HG03175 (cell line): ENCODE measurements at regions not wholly inside any gene's neighbourhood (a gene's known extent, or its start where the extent isn't known, plus 50 kb on each side); places are given as distances from the start of the nearest gene placed in this dataset.

Experiments used
- ATAC-seq: cut with Tn5 transposase; IDR thresholded peaks from one replicate; pipeline ENCODE4 v1.9.1; 2021; ENCODE audit warnings: mild to moderate bottlenecking, moderate library complexity; ENCODE audit not compliant: unreplicated experiment

GRCh38 chr2:120599072-120599471 is 136.6 kb upstream of the GLI2 start:
- ATAC-seq = no peak

DNA sequence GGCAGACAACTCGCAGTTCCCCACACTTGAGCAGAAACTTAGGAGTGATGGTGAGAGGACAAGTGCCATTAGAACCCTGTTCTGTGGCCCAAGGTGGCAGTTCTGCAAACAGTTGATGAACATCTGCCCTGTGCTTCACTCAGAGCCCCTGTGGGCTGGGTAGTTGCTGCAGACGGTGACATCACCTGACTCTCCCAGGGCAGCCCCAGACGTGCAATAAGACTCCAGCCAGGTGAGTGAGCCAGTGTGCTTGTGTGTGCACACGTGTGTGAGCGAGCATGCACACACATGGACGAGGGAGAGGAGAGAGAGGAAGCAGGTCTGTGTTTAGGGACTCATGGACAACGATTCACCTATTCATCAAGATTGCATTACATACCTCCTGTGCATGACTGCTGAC is 136.0 kb upstream of the GLI2 start:
- ATAC-seq = no peak

DNA sequence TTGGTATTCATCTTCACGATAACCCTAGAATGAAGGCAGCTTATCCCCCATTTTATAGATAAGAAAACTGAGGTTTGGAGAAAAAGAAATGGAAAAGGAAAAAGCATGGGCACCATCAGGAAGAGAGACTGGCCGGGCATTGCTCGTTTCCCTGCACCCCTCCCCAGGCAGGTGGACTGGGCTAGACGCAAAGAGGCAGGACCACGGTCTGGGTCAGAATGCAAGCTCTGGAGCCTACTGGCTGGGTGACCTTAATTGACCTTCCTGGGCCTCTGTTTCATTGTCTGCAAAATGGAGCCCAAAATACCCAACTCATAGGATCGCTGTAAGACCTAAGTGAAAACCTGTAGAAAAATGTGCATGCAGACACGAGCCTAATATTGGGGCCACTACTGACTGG is 135.3 kb upstream of the GLI2 start:
- no peak for ATAC-seq

DNA sequence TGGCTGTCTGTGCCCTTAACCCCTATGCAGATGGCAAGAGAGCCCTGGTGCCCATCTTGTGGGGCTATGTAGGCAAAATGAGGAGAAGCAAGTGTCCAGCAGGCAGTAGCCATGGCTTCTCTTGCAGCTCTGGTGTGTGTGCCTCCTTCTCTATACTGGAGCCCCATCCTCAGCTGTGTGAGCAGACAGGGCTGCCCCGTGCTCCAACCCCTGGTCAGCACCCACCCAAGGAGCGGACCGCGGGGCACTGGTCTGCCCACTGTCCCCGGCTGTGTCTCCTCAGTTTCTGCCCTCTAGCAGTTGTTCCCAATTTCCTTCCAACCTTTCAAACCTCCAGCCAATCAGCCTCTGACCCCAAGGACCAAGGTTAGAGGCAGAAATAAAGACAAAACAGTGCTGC is 134.9 kb upstream of the GLI2 start:
- ATAC-seq = no peak

DNA sequence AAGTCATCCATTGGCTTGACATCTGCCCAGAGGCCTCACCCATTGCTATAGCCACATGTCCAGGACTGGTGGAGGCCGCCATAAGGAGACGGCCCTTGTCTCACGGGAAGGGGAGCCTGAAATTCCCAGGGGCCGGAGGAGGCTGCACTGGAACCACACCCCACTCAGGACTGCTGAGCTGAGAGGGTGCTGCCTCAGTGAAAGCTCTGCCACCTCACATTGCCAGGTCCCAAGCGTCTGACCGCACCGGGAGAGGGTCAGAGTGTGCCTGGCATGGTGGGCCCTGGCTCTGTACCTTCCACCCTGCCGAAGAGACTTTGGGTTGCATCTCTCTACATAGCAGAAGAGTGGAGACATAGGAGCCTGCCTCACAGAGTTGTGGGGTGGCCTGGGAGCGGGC is 134.1 kb upstream of the GLI2 start:
- ATAC-seq = no peak

GRCh38 chr2:120602251-120602650 is 133.4 kb upstream of the GLI2 start:
- no peak for ATAC-seq

DNA sequence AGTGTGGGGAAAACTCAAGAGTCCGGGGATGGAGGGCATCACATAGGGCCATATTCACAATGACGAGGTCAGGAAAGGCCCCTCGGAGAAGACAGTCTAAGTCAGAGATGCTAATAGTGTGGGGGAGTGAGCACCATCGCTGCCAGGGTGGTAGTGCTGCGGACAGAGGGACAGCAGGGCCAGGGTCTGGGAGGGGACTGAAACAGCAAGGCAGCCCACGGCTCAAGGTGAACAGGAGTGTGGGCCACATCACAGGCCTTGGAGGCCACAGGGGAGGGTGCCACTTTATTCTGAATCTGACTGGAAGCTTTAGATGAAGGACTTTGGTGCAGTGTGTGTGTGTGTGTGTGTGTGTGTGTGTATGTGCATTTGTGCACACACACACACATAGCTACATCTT is 130.9 kb upstream of the GLI2 start:
- no peak for ATAC-seq

GRCh38 chr2:120605231-120605935 is 130.3 kb upstream of the GLI2 start:
- no peak for ATAC-seq

DNA sequence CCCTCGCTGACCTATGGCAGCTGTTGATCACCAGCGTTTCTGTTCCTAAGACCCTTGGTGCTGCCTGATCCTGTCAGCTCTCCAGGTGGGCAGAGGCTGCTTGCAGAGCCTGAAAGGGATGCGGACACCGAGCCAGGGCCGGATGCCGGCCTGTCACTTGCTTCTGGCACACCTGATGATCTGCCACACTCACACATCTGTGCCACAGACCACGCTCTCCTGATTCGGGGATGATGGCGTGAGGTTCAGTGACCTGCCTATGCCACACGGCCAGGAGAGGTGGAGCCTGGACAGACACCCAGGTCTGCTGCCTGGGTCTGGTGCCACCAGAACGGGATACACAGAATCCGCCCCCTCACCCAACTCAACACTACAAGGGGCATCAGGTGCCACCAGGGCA is 129.4 kb upstream of the GLI2 start:
- no peak for ATAC-seq

DNA sequence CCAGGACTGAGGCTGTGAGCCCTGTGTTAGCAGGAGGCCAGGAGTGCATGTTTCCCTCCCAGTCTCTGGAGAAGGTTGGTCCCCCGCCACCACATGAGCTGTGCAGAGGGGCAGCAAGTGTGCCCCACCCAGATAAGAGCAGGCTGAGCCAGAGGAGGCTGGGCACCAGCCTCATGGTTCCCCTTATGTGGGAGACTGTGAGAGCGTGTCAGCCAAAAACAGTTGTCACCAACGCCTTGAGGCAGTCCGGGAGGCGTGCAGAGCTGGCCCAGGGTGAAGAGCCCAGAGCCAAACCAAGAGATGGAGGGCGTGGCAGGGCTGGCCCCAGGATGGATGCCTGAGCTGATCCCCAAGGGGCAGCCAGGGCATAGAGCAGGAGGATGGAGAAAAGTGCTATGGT is 128.7 kb upstream of the GLI2 start:
- ATAC-seq = no peak

DNA sequence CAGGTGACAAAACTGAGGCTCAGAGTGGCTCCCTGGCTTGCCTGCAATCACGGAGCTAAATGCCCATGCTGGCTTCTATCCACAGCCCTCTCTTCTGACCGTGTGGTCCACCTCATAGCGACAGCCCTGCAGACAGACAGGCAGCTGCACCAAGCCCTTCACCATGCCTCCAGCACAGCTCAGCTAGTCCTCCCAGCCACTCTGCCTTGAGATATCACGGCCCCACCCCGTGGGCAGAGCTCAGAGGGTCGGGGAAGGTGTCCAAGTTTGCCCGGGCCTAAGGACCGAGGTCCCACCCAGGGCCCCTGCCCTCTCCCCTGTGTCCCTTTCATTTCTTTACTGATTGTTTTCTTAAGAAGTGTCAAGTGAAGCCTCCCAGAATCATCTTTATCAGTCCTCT is 128.2 kb upstream of the GLI2 start:
- ATAC-seq = no peak

- ATAC-seq = no peak
Measured at GRCh38 chr2:120607996-120608395, 127.7 kb upstream of the GLI2 start.

- no peak for ATAC-seq
Measured at GRCh38 chr2:120609826-120610395, 125.8 kb upstream of the GLI2 start.

DNA sequence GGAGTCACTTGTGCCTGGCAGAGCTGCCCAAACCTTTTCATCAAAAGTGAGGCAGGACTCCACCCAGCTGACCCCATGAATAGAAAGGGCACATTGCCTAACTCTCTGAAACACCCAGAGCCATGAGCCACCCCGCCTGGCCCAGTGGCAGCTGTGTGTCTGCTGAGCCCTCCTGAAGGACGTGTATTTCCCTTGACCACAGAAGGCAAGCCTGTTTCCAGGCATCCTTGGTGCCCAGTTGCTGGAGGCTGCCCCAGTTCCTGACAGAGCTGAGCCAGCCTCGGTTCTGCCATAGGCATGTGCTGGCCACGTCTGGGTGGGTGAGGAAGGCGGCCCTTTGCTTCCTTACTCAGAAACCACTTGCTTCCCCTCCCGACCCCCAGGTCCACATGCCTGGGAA is 124.7 kb upstream of the GLI2 start:
- ATAC-seq = no peak

GRCh38 chr2:120611961-120612360 is 123.7 kb upstream of the GLI2 start:
- ATAC-seq = no peak

DNA sequence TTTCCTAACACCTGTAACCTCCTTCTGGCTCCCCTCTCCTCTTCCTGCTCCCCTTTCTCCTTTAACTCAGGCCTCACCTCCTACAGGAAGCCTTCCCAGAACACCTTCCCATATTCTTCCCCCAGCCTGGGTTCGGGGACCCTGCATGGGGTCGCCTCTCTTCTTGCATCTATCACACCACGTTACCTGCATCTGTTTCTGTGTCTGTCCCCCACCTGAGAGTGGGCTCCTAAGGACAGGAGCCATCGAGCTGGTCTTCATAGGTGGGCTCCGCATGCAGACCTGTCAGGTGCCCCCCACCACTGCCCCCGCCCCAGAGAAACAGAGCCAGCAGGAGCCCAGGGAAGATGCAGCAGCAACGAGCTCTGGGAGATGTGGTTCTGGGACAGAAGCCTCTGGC is 123.2 kb upstream of the GLI2 start:
- ATAC-seq = no peak

GRCh38 chr2:120612931-120613330 is 122.7 kb upstream of the GLI2 start:
- ATAC-seq = no peak

- ATAC-seq = no peak
Measured at GRCh38 chr2:120613742-120614571, 121.7 kb upstream of the GLI2 start.

DNA sequence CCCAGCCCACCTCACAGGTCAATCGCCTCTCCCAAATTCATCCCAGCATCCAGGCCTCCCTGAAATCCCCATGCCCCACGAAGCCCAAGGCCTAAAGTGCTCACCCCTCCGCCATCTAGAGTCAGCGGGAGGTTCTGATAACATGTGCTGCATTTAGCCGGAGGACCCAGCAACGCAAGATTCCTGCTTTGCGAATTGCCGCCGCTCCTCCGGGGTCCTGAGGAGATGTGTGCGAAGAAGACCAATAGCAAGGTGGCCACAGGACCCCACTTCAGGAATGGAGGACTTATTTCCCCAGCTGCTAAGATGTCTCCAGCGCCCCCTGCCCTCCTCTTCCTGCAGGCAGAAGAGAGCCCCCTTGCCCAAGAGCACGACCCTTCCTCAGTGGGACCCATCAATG is 120.8 kb upstream of the GLI2 start:
- no peak for ATAC-seq

GRCh38 chr2:120616261-120616660 is 119.4 kb upstream of the GLI2 start:
- no peak for ATAC-seq

DNA sequence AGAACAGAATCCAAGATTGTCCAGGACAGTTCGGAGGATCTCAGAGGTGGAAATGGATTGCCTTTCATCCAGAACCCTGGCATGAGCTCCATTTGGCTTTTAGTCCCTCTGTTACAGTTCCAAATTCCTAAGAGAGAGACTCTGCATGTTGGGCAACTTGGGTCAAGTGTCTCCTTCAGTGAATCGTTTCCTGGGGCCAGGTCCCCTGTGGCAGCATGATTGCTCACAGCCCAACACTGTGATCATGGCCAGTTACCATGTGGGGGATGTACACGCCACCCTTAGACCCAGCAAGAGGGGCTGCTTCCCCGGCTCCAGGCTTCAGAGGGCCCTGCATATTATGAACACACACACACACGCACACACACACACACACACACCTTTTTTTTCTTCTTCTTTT is 118.6 kb upstream of the GLI2 start:
- no peak for ATAC-seq

DNA sequence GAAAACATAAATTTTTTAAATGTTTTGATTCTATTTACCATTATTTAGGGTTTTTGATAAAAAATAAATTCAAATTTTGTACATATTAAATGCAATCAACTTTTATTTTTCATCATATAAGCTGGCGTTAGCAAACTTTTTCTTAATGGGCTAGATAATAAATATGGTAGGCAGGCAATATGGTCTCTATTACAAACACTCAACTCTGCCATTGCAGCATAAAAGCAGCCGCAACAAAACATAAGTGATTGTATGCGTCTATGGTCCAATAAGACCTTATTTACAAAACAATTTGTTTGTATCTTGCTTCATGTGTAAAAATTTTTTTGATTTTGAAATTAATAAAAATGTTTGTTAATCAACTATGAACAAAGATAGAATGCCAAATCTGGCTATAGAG is 116.8 kb upstream of the GLI2 start:
- ATAC-seq = no peak
